Glomerular visceral epithelial cell (primary cell): ENCODE measurements at regions not wholly inside any gene's neighbourhood (a gene's known extent, or its start where the extent isn't known, plus 50 kb on each side); places are given as distances from the start of the nearest gene placed in this dataset.
"Not testable (repeated sequence)": the region's sequence is repeated elsewhere in the genome, so short reads cannot be mapped to it uniquely, and the experiment has no call there.

Source experiments
- DNase-seq: peaks from one replicate; pipeline ENCODE4 v3.0.0-alpha.2; 2016; ENCODE audit errors: extremely low spot score

DNA sequence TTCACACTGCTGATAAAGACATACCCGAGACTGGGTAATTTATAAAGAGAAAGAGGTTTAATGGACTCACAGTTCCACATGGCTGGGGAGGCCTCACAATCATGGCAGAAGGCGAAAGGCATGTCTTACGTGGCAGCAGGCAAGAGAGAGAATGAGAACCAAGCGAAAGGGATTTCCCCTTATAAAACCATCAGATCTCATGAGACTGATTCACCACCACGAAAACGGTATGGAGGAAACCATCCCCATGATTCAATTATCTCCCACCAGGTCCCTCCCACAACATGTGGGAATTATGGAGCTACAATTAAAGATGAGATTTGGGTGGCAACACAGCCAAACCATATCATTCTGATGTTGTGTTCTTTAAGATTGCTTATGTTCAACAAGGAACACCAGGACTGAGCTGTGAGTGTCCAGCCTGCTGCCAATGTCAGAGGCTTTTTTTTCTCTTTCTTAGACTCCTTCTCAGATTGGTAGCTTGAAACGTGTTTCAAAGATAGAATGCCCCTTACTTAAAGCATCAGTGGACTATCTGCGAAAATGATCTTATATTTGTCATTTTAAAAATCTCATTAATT, 124.1 kb upstream of the TWIST2 start:
- DNase-seq: not testable (repeated sequence)

DNA sequence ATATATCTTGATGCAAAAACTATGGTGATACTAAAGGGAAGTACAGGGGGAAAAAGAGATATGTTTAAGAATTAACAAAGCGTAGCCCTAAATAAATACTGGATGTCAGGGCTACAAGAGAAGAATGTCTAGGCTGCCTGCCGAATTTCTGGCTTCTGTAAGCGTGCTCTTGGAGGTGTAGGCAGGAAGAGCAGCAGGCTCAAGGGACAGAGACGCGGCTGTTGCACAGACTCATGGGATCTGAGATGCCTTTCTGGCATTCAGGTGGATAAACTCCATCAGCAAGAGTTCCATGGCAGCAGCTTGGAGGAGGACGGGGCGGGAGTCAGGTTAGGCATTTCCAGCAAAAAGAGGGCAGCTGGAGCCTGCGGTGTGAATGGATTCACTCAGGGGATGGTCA, 123.2 kb upstream of the TWIST2 start:
- no peak for DNase-seq

DNA sequence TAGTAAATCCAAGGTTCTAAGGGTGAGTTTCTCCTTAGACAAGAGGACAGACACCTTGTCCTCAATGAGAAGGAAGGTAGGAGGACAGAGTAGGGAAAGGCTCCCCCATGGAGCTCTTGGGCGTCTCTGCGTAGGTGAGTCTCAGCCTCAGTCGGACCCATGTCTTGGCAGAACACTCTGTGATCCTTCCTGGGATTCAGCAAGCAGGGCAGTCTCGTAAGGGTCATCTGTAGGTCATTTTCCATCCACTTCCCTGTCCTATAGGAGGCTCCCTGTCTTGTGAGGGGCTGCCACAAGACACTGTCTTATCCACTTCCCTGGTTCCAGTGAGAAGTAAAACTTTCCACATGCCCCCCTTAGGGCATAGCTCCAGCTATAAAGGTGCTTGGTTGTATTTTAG, 122.6 kb upstream of the TWIST2 start:
- DNase-seq: no peak

DNA sequence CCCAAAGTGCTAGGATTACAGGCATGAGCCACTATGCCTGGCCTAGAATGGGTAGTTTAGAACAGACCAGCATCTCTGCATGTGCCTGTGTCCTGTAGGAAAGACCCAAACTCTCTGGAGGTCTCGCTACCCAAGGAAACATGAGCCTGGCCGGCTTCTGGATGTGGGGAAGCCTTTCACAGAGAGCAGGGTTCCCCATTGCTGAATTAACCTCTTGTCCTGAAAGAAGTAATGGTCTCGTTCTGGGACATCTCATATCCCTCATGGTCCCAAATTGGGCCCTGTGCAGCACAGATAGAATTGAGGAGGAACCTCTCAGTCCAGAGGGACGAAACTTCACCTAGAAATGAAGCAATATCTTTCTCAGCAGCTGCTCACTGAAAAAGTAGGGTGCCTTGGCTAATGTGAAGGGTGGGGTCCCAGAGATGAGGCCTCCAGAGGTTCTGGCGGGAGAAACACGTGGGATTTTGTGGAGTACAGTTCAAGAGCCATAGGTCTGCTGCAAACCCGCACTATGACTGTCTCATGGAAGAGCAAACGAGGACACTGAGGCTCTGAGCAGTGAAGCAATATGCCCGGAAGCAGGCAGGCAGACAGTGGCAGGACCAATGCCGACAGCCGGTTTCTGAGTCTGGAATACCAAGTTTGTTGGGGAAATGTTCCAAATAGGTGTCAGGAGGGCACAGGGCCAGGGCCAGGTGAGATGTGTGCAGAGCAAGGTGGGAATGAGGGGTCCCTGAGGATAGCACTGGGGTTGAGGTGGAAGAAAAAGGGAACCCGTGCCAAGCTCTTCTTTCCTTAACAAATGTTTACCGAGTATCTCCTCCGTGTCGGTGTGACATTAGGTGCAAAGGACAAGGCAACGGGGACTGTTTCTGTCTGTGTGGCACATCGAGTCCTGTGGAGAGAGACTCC, 121.0 kb upstream of the TWIST2 start:
- DNase-seq: no peak

DNA sequence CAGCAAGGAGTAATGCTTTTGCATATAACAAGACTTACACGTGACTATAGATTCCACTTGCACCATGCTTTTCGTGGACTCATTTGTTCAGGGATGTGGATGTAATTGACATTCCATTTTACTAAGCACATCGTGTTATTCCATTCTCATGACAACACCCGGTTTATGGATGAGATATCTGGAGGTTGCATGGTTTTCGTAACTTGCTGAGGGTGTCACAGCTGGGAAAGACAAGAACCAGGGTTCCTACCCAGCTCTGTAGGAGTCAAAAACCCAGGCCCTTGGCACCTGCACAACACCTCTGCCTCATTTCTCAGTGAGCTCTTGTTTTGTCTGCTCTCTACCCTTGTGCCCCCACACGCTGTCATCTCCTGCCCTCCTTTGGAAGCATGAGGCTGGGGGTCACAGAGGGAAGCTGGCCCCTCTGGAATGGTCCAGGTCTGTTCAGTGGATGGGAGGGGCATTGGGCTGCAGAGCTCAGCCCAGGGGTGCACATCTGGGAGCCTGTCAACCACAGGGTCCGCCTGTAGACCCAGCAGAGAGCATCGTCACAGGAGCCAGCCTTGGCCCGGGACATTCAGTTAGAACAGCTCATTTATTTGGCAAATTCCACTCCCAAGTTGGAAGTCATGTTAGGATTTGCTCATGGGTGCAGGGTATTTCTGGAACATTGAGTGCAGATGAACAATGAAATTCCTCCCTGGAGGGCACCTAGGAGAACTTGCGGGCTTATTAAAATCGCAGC, 120.1 kb upstream of the TWIST2 start:
- no peak for DNase-seq

DNA sequence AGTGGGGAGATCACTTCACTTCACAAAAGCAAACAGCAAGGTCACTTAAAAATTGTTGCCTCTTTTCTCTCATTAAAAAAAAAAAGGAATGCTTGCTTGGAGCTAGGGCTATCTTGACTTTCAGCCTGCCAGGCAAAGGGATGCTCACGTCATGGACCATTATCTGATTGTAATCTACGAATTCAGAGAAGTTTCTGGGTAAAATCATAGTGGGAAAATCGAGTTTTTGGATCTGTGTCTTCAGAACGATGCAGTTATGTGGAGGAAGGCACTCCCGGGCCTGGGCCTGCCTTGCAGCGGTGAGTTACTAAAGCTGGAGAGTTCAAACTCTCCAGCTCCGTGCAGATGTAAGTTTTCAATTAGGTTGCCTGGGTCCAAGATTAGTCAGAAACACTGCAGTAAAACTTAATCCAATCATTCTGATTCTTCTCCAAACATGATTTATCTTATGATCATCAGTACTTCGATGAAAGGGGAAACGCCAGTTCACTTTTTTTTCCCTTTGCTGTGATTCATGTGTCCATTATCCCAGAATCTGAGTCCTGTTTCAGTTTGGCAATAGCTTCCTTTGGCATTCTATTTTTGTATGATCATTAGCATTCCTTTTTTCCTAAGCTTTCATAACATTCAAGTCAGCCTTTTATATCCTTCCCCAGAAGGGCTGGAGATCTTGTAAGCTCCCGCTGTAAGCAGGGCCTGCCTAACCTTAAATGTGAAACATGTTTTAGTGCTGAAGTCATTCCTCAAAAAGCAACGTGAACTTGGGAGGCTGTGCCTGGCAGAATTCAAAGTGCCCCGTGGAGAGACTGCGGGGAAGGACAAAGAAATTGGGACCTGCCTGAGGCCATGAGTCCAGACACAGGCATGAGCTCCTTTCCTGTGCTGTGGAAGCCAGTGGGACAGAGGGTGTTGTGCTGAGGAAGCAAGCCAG, 119.3 kb upstream of the TWIST2 start:
- no peak for DNase-seq

DNA sequence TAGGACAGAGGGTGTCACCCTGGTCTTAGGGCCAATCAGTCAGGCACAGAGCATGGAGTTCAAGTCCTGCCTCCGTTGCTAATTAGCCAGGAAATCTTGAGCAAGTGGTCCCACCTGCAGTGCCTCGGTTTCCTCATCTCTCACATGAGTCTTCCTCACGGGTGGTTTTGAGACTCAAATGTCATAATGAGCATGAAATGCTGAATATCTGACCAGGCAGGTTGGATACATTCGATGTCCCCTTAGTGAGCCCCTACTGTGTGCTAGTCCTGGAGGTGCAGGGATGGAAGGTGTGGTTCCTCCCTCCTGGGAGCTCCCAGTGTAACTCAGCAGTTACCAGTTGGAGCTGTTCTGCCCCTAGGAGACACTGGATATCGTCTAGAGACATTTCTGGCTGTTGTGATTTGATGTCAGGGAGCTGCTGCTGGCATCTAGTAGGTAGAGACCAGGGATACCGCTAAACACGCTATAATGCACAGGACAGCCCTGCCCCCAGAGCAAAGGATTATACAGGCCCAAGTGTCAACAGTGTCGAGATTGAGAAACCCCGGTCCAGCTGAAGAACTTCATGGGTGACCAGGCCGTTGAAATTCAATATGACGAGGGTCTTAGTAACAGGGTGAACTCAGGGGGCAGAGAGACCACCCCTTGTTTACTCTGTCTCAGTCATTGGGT, 118.5 kb upstream of the TWIST2 start:
- DNase-seq: no peak

DNA sequence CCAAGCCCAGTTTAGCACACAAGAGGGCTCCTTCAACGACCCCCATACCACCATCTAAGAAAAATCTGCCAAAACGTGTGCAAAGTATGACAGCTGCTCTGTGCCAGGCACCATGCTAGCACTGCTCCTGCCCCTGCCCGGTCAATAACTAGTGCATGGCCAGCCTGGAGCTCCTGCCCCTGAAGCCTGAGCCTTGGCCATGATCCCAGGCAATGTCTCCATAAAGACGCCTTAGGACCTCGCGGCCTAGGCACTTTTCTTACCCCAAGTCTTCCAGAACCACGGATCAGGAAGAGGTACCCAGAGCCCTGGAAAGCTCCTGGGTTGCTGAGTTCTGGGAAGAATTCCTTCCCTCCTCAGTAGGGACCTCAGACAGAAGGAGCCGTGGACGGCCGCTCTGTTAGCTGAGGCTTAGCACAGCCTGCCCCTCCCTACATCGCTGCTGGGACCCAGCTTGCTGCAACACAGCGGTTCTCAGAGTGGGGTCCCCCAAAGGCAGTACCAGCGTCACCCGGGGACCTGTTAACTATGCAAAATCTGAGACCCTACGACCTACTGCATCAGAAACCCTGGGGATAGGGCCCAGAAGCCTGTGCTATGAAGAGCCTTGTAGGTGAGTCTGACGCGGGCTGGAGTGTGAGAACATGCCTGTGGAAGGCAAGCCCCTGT, 117.8 kb upstream of the TWIST2 start:
- DNase-seq: no peak

DNA sequence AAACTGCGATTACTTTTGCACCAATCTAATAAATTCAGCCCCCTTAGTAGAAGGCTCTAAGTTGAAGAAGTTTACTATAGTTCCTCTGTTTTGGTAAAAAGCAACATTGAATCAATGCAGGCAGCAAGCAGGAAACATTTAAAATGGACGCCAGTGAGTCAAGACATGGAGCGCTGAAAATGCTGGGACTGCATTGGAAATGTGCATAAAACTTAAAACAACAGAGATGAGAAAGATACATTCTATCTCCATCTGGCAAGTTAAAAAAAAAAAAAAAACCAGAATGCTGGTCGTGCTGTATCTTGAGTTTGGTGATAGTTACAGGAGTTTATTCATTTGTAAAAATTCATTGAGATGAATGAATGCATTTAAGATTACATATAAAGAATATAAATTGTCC, 117.0 kb upstream of the TWIST2 start:
- no peak for DNase-seq

DNA sequence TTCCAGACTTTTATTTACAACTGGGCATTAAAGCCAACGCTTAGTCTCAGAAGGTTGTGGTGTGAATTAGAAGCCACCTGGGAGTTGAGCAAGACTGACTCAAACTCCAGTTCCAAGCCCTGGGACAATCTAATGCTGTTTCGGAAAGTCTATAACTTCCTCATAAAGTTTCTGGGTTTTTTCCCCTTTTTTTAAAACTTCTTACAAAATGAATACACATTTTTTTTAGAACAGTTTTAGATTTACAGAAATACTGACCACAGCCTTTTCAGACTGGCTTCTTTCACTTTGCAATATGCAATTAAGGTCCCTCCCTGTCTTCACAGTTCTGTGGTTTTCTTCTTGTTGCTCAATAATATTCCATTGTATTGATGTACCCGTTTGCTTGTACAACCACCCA, 115.9 kb upstream of the TWIST2 start:
- no peak for DNase-seq

DNA sequence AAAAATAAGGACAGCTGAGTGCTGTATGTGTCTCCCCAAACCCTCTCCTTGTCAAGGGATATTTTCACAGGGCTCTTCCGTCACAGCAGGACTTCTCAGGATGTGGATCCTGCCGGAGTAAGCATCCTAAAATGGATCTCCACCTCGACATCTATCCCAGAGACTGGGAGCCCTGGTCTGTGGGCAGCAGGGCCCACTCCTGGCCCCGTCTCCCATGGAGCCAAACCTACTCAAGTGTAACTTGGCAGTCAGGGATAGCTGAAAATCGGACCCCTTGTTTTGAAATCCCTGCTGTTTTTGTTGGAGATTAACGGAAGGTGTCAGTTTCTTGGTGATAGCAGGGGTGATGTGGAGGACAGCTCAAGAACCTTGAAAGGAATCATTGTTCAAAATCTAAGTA, 109.0 kb upstream of the TWIST2 start:
- no peak for DNase-seq

DNA sequence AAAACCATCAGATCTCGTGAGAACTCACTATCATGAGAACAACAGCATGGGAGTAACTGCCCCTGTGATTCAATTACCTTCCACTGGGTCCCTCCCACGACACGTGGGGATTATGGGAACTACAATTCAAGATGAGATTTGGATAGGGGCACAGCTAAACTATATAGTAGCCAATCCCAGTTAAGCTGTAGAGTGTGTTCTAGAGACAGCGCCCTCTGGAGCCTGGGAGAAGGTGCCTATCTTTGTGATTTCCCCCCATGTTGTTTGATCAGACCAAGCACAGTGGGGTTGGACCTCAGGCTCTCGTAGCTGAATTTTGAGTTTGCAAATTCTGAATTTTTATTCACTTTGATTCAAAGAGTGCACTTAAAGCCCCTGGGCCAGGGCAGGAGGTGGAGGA, 108.2 kb upstream of the TWIST2 start:
- DNase-seq: no peak

DNA sequence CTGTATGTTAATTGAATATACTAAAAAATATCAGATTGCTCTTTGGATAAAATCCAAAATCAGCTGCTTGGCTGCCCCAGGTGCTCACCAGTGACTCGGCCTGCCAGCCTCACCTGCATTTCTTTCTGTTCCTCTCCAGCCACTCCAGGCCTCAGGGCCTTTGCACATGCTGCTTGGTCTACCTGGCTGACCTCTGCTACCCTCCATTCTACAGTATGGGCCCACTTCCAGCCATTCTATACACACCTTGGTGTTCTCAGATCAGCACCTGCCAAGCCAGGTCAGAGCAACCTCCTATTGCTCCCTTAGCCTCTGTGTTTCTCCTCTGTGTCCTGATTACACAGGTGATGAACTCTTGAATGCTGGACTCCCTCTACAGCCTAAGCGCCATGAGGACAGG, 106.6 kb upstream of the TWIST2 start:
- DNase-seq: no peak

DNA sequence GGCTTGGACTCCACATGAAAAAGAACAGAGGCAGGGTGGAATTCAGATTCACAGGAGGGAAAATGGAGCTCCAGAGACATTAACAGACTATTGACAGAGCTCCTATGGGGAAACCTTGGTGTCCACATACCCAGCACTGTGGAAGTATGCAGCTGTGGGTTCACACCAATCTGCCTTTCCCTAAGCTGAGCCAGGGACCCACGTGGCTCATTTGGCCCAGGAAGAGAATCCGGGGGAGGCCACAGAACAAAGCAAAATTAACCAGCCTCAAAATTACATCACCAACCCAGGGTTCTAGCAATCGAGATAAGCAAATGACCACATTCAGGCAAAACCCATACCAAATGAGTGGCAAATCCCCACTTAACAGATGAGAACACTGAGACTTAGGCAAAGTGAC, 105.8 kb upstream of the TWIST2 start:
- no peak for DNase-seq

DNA sequence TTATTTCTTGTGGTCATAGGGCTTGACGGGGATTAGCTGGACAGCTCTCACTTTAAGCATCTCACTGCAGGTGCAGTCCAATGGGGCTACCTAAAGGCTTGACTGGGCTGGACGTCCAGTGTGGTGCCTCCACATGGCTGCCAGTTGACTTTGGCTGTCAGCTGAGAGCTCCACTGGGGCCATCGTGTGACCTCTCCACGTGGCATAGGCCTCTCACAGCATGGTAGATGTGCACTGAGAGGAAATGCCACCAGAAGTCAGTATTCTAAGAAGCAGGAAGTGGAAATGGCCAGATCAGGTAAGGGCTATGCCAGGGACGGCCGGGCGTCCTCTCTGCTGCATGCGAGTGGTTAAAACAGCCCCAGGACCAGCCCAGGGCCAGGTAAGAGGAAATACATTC, 105.2 kb upstream of the TWIST2 start:
- no peak for DNase-seq

DNA sequence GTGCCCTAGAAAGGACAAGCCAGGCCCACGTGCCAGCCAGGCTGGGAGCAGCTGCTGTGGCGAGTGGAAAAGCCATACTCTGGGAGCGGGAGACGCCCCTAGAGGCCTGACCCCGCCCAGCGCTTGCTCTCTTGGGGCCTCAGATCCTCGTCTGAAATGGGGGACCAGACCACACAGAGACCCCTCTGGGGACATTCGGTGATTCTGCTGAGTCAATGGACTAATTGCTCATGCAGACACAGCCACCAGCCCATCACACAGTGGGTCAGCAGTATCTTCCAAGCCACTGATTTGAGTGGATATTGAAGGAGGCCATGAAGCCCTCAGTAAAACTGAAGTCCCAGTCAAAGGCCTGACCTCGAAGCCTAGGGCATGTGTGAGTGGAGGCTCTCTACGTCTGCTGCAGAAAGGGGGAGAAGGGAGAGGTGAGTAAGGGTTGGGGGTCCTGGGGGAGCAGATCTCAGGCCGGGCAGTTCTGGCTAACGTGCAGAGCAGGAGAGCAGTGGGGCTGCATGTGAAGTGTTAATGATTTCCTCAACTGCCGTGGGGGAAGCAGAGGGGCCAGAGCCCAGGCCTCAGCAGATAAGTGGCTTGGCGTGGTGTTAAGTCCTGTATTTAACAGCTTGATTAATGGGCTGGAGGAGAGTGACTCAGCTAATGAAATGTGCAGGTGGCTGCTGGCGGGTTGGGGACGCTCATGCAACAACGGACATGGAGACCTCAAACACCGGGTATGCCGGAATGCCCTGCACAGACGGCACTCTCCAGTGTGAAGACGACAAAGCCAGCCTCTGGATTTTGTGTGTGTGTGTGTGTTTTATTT, 104.4 kb upstream of the TWIST2 start:
- no peak for DNase-seq

DNA sequence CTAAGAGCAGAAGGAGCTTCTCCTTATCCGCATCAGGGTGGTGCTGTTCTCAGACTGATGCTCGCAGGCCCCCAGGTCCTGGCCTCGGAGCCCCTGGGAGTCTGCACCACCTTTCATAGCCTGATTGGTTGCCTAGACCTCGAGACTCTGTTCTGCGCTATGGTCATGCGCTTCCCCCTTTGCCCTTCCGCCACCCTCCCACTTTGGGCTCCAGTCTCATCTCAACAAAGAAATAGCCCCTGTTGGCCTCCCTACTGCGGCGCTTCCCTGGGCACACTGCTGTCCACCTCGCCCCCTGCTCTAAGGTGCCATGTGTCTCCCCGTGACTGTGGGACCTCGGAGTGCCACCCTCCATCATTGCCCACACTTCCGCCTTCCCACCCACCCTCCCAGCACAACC, 102.9 kb upstream of the TWIST2 start:
- DNase-seq: no peak

DNA sequence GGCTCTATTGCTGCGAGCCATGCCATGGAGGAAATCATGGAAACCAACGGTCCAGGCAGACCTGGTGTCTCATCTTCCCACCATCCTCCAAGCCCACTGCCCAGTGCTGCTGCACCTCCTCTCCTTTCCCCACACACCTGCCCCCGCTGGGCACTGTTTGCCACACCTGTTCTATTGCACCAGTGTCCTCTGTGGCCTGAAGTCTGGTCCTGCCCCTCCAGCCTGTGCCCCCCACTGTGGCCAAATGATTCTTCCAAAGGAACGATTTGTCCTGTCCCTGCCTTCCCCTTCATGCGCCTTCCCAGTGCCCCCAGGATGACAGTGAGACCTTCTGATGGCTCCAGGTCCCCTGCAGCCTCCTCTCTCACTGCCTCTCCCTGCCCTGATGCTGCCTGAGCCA, 101.9 kb upstream of the TWIST2 start:
- DNase-seq: no peak

DNA sequence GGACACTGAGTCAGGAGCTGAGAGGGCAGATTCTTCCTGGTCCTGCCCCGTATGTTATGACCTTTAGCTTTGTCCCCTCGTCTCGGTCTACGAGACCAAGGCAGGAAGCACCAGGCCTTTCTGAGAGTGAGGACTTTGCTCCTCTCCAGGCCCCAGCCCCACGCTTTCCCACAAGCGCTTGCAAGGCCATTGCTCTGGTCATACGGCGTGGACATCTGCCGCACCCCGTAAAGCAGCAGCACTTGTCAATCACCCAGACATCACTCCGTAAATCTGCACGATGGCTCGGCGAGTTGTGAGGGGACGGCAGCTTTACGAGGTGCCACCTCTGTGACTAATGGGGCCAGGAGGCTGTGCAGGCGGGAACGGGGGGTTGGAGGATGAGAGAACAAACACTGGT, 100.8 kb upstream of the TWIST2 start:
- no peak for DNase-seq

DNA sequence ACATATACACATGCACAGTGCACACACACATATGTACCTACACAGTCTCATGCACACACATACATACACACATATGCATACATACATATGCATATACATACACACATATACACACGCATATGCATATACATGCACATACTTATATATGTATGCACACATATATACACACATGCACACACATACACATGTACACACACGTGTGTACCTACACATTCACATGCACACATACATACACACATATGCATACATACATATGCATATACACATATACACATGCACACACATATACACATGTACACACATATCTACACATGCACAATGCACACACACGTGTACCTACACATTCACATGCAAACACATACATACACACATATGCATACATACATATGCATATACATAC, 100.3 kb upstream of the TWIST2 start:
- no peak for DNase-seq
